GM23248 (cell line): ENCODE measurements at regions not wholly inside any gene's neighbourhood (a gene's known extent, or its start where the extent isn't known, plus 50 kb on each side); places are given as distances from the start of the nearest gene placed in this dataset.
A peak's percentile ranks its signal among the peaks of the same experiment; 100 is the strongest.

ENCODE experiments used
- DNase-seq: peaks from one replicate; pipeline ENCODE4 v3.0.0-alpha.2; 2015
- H2AFZ ChIP-seq: fragments of 200-600 bp; sonication (generic); 2 replicates; pipeline ENCODE4 v1.6.1; 2016; ENCODE audit warnings: antibody characterized with exemption
- H3F3A ChIP-seq: fragments of 200-600 bp; sonication (generic); 2 replicates; pipeline ENCODE4 v1.6.1; 2016; ENCODE audit warnings: mild to moderate bottlenecking, antibody characterized with exemption, mixed run types; ENCODE audit not compliant: insufficient read depth
- H3K27ac ChIP-seq: fragments of 200-600 bp; sonication (generic); 2 replicates; pipeline ENCODE4 v1.5.1; 2016; ENCODE audit warnings: mild to moderate bottlenecking
- H3K27me3 ChIP-seq: fragments of 200-600 bp; sonication (generic); replicated peaks from 2 replicates; pipeline ENCODE4 v1.6.1; 2016; ENCODE audit warnings: mild to moderate bottlenecking; ENCODE audit not compliant: insufficient read depth
- H3K36me3 ChIP-seq: fragments of 200-600 bp; sonication (generic); 2 replicates; pipeline ENCODE4 v1.6.1; 2016; ENCODE audit warnings: low read depth, mild to moderate bottlenecking
- H3K4me1 ChIP-seq: fragments of 200-600 bp; sonication (generic); 2 replicates; pipeline ENCODE4 v1.6.1; 2016; ENCODE audit warnings: mild to moderate bottlenecking; ENCODE audit not compliant: insufficient read depth
- H3K4me2 ChIP-seq: fragments of 200-600 bp; sonication (generic); one replicate; pipeline ENCODE4 v1.6.1; 2016; ENCODE audit warnings: mild to moderate bottlenecking; ENCODE audit not compliant: unreplicated experiment
- H3K4me3 ChIP-seq: fragments of 200-600 bp; sonication (generic); 2 replicates; pipeline ENCODE4 v1.5.1; 2016; ENCODE audit warnings: mild to moderate bottlenecking
- H3K79me2 ChIP-seq: fragments of 200-600 bp; sonication (generic); 2 replicates; pipeline ENCODE4 v1.6.1; 2016; ENCODE audit warnings: mild to moderate bottlenecking; ENCODE audit not compliant: insufficient read depth
- H3K9ac ChIP-seq: fragments of 200-600 bp; sonication (generic); 2 replicates; pipeline ENCODE4 v1.6.1; 2016; ENCODE audit warnings: mild to moderate bottlenecking
- H3K9me2 ChIP-seq: fragments of 200-600 bp; sonication (generic); 2 replicates; pipeline ENCODE4 v1.6.1; 2016; ENCODE audit warnings: mixed run types, mild to moderate bottlenecking, moderate library complexity; ENCODE audit not compliant: insufficient read depth
- H3K9me3 ChIP-seq: fragments of 200-600 bp; sonication (generic); one replicate; pipeline ENCODE4 v1.6.1; 2017; ENCODE audit warnings: low read depth
- H4K20me1 ChIP-seq: fragments of 200-600 bp; sonication (generic); 2 replicates; pipeline ENCODE4 v1.6.0; 2016; ENCODE audit not compliant: insufficient read depth
- EZH2 ChIP-seq: fragments of 200-600 bp; sonication (generic); IDR thresholded peaks from 2 replicates; pipeline ENCODE4 v1.6.1; 2018; ENCODE audit warnings: antibody characterized with exemption, mild to moderate bottlenecking; ENCODE audit not compliant: insufficient read depth, poor library complexity, severe bottlenecking
- EZH2phosphoT487 ChIP-seq: fragments of 200-600 bp; sonication (generic); IDR thresholded peaks from 2 replicates; pipeline ENCODE4 v1.6.1; 2018; ENCODE audit warnings: antibody characterized with exemption, moderate library complexity, mild to moderate bottlenecking, low read depth; ENCODE audit not compliant: insufficient read depth
- WGBS, 2 experiments: methylation state at CpG; one replicate each; pipeline ENCODE4 v1.1.6; 2015 to 2017; ENCODE audit warnings: low lambda C conversion rate in 2 of 2, low coverage in 1 of 2; ENCODE audit errors: missing lambda C conversion rate in 2 of 2; 5-methylcytosine and 5-hydroxymethylcytosine counted together
- in situ Hi-C: fragments of 300-500 bp; cut with MboI; formaldehyde crosslinking; loops from 2 replicates; pipeline ENCODE4 v1.15.0; 2020

DNA sequence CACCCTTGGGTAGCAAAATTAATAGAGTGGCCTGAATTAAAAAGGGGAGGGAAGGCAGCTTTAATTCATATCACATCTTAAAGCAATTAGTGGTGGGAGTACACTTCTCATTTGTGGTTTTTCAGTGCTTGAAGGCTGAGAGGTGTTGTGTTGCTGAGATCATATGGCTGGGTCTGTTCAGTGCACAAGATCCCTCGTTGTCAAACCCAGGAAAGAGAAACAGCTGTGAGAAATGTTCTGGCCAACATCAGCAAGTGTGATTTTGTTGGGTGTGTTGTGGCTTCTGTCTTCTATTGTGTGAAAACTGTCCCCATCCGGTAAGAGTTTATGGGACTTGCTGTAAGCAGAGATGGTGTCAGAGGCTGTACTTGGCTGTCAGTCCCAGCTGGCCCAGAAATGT is 197.9 kb upstream of the BMPER start:
- Histone ChIP-seq H3K9me3 (no peaks in the 10 kb centered on the region), H3F3A (peaks cover 15% of the 10 kb centered on the region; the same call in 1 of the 2 replicates), H3K4me1 (peaks cover 7% of the 10 kb centered on the region), H4K20me1 (no peaks in the 10 kb centered on the region), H3K36me3 (no peaks in the 10 kb centered on the region), H3K4me2 (no peak overlapping the region), H3K27ac (no peak overlapping the region), H2AFZ (no peak overlapping the region), H3K9me2 (no peaks in the 10 kb centered on the region), H3K4me3 (no peak overlapping the region), H3K79me2 (no peaks in the 10 kb centered on the region), H3K9ac (no peak overlapping the region), H3K27me3 (no peaks in the 10 kb centered on the region)
- DNase-seq = no peak
- TF ChIP-seq EZH2phosphoT487 (no peak), EZH2 (no peak)
- in situ Hi-C loops = no loop called here
- 39 to 43% methylated on average over 2 of the region's 2 CpGs for whole genome bisulfite sequencing, 2 experiments

DNA sequence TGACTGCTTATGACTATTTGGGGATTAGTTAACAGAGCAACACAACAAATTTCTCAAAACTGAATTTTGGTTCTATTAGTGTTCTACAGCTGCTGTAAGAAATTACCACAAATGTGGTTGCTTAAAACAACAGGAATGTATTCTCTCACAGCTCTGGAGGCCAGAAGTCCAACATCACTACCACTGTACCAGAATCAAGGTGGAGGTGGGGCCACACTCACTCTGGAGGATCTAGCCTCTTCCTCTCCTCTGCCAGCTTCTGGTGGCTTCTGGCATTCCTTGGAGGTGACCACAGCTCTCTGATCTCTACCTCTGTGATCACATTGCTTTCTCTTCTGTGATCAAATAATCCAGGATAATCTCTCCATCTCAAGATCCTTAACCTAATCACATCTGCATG is 194.7 kb upstream of the BMPER start:
- H4K20me1 ChIP-seq = no peaks in the 10 kb centered on the region
- H2AFZ ChIP-seq = no peak overlapping the region
- in situ Hi-C loops = no loop called here
- no peaks in the 10 kb centered on the region for H3K79me2 ChIP-seq
- no peak for TF ChIP-seq EZH2phosphoT487
- TF ChIP-seq EZH2 = no peak
- no peaks in the 10 kb centered on the region for H3K9me2 ChIP-seq
- H3K4me1 ChIP-seq = peaks cover 7% of the 10 kb centered on the region
- no peak overlapping the region for H3K9ac ChIP-seq
- H3K4me3 ChIP-seq = no peak overlapping the region
- H3K27ac ChIP-seq = no peak overlapping the region
- peak; percentile 58 for DNase-seq
- H3K9me3 ChIP-seq = no peaks in the 10 kb centered on the region
- H3F3A ChIP-seq = peaks cover 15% of the 10 kb centered on the region; the same call in 1 of the 2 replicates
- H3K4me2 ChIP-seq = no peak overlapping the region
- no peaks in the 10 kb centered on the region for H3K36me3 ChIP-seq
- H3K27me3 ChIP-seq = no peaks in the 10 kb centered on the region

GRCh38 chr7:33711231-33712019 is 193.9 kb upstream of the BMPER start:
- no peak overlapping the region for H3K27ac ChIP-seq
- in situ Hi-C loops = no loop called here
- peaks cover 21% of the 10 kb centered on the region; the same call in 1 of the 2 replicates for H3F3A ChIP-seq
- no peak for TF ChIP-seq EZH2
- TF ChIP-seq EZH2phosphoT487 = no peak
- H3K4me1 ChIP-seq = peaks cover 12% of the 10 kb centered on the region
- no peak overlapping the region for H2AFZ ChIP-seq
- WGBS, 2 experiments = 86 to 87% methylated on average over 6 of the region's 6 CpGs
- no peak overlapping the region for H3K9ac ChIP-seq
- H3K9me3 ChIP-seq = no peaks in the 10 kb centered on the region
- H3K4me3 ChIP-seq = no peak overlapping the region
- no peaks in the 10 kb centered on the region for H3K27me3 ChIP-seq
- H3K36me3 ChIP-seq = no peaks in the 10 kb centered on the region
- H4K20me1 ChIP-seq = no peaks in the 10 kb centered on the region
- no peaks in the 10 kb centered on the region for H3K9me2 ChIP-seq
- H3K4me2 ChIP-seq = no peak overlapping the region
- H3K79me2 ChIP-seq = no peaks in the 10 kb centered on the region
- DNase-seq = no peak

DNA sequence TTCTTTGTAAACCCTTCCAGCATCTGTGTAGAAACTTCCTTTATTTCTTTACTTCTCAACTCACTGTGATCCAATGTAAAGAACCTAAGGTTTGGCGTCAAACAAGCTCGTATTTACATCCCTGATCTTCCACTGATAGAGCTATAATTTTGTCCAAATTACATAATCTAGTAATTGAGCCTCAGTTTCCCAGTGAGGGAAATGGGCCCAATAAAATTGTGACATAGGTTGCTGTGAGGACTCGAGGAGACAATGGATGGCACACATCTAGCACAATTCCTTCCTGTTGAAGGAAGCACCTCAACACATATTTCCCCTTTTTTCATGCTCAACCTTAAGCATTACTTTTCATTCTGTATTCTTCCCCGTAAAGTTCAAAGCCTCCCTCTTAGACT is 193.3 kb upstream of the BMPER start:
- no peaks in the 10 kb centered on the region for H4K20me1 ChIP-seq
- in situ Hi-C loops = no loop called here
- no peaks in the 10 kb centered on the region for H3K27me3 ChIP-seq
- H3K4me3 ChIP-seq = no peak overlapping the region
- H3F3A ChIP-seq = peaks cover 23% of the 10 kb centered on the region; the same call in 1 of the 2 replicates
- WGBS, 2 experiments = 92 to 94% methylated on average over 4 of the region's 4 CpGs
- no peak for TF ChIP-seq EZH2
- no peak for TF ChIP-seq EZH2phosphoT487
- no peak overlapping the region for H2AFZ ChIP-seq
- H3K9me2 ChIP-seq = no peaks in the 10 kb centered on the region
- H3K79me2 ChIP-seq = no peaks in the 10 kb centered on the region
- no peaks in the 10 kb centered on the region for H3K36me3 ChIP-seq
- no peak overlapping the region for H3K9ac ChIP-seq
- H3K9me3 ChIP-seq = no peaks in the 10 kb centered on the region
- DNase-seq = no peak
- no peak overlapping the region for H3K27ac ChIP-seq
- H3K4me1 ChIP-seq = peaks cover 17% of the 10 kb centered on the region
- no peak overlapping the region for H3K4me2 ChIP-seq
